ENCODE measurements at regions not wholly inside any gene's neighbourhood (a gene's known extent, or its start where the extent isn't known, plus 50 kb on each side); places are given as distances from the start of the nearest gene placed in this dataset.

GRCh38 chr9:71504636-71505035 is 263.7 kb downstream of the CEMIP2 start:
- TF ChIP-seq USF2 (IDR thresholded peaks at IDR 0.05): no peak
- TF ChIP-seq HEYL (CRISPR knock-in tag; IDR thresholded peaks at IDR 0.05): no peak
- TF ChIP-seq ZSCAN20 (CRISPR knock-in tag; IDR thresholded peaks at IDR 0.05): no peak
- no peak for TF ChIP-seq ELK1 (IDR thresholded peaks at IDR 0.05; ENCODE audit: low read depth, low read length)
- no peak for TF ChIP-seq ZC3H11A (IDR thresholded peaks at IDR 0.05)
- TF ChIP-seq RCOR1 (IDR thresholded peaks at IDR 0.05; ENCODE audit: low read depth, low read length): no peak
- no peak for TF ChIP-seq HES2 (IDR thresholded peaks at IDR 0.05)
- no peak for TF ChIP-seq POLR2A (IDR thresholded peaks at IDR 0.05; ENCODE audit: low read length)
- no peaks in the 10 kb centered on the region for H3K9me3 ChIP-seq
- FAIRE-seq: no peak
- 55% methylated on average over 3 of the region's 3 CpGs for WGBS (ENCODE audit: missing lambda C conversion rate)
- POLR2A ChIA-PET: no interaction called here
- peaks cover 30% of the 10 kb centered on the region; the same call in 2 of the 3 replicates for H3K4me1 ChIP-seq
- H3K27ac ChIP-seq: no peak overlapping the region
- no peak overlapping the region for H3K4me3 ChIP-seq
- 0 out of 6 replicates have a peak, but pooled peaks of 1 of the 2 experiments have one; percentile 30 for ATAC-seq
- no peak for DNase-seq (ENCODE audit: low read depth in 1 of 2, low spot score in 1 of 2)
- no peak overlapping the region for H3K4me2 ChIP-seq
- CTCF ChIA-PET: interaction anchor here (1.3 kb wide), 1 partner anchor 302 kb away, joined by 3 read pairs; no protein-coding TSS in a partner anchor

- WGBS (ENCODE audit: missing lambda C conversion rate): 8% methylated on average over 1 of the region's 1 CpG
- ChIA-PET CTCF (interaction anchor here (0.7 to 3.4 kb wide), 2 partner anchors 8 to 320 kb away, joined by 3 to 11 read pairs; no protein-coding TSS in a partner anchor), POLR2A (no interaction called here)
- no peak for TF ChIP-seq MAZ (IDR thresholded peaks at IDR 0.05; ENCODE audit: borderline replicate concordance, low read depth, low read length)
- TF ChIP-seq KDM1A (IDR thresholded peaks at IDR 0.05; ENCODE audit: low read depth): no peak
- no peak for TF ChIP-seq HEYL (CRISPR knock-in tag; IDR thresholded peaks at IDR 0.05)
- no peak for TF ChIP-seq ZSCAN20 (CRISPR knock-in tag; IDR thresholded peaks at IDR 0.05)
- no peak for TF ChIP-seq USF2 (IDR thresholded peaks at IDR 0.05)
- no peak for TF ChIP-seq TP53 (CRISPR knock-in tag; IDR thresholded peaks at IDR 0.05)
- TF ChIP-seq CHD2 (IDR thresholded peaks at IDR 0.05; ENCODE audit: low read length, partially characterized antibody): no peak
- no peak for TF ChIP-seq RNF2 (IDR thresholded peaks at IDR 0.05; ENCODE audit: borderline replicate concordance, low read depth)
- TF ChIP-seq FOXS1 (CRISPR knock-in tag; IDR thresholded peaks at IDR 0.05): no peak
- TF ChIP-seq CBX2 (IDR thresholded peaks at IDR 0.05; ENCODE audit: borderline replicate concordance, low read depth): no peak
- no peak for TF ChIP-seq HMGXB4 (CRISPR knock-in tag; IDR thresholded peaks at IDR 0.05; ENCODE audit: borderline replicate concordance)
- TF ChIP-seq TFCP2L1 (CRISPR knock-in tag; IDR thresholded peaks at IDR 0.05): no peak
- H3K4me2 ChIP-seq: no peak overlapping the region
- H3K4me3 ChIP-seq: no peak overlapping the region
- no peaks in the 10 kb centered on the region; the same call in 1 of the 3 replicates for H3K9me3 ChIP-seq
- H3K27ac ChIP-seq: no peak overlapping the region
- no peak for FAIRE-seq
- no peaks in the 10 kb centered on the region for H3K4me1 ChIP-seq
- ATAC-seq: no peak
- no peak for DNase-seq (ENCODE audit: low read depth in 1 of 2, low spot score in 1 of 2)
These were observed 269.6 kb downstream of the CEMIP2 start for GRCh38 chr9:71498691-71499090.

GRCh38 chr9:71490810-71491209 is 277.5 kb downstream of the CEMIP2 start:
- Histone ChIP-seq H3K4me2 (no peak overlapping the region), H3K9me3 (no peaks in the 10 kb centered on the region), H3K27ac (no peak overlapping the region), H3K4me3 (no peak overlapping the region), H3K4me1 (peaks cover 7% of the 10 kb centered on the region; the same call in 2 of the 3 replicates)
- 11% methylated on average over 2 of the region's 2 CpGs for WGBS (ENCODE audit: missing lambda C conversion rate)
- FAIRE-seq (no peak), ATAC-seq (peak; percentile 70 to 78), DNase-seq (ENCODE audit: low read depth in 1 of 2, low spot score in 1 of 2) (peak; percentile 6 to 8)
- ChIA-PET POLR2A (no interaction called here), CTCF (interaction anchor here (0.9 to 1.8 kb wide), 16 partner anchors 9 to 362 kb away, joined by 3 to 11 read pairs (median 4); no protein-coding TSS in a partner anchor)
- TF ChIP-seq CTCF (IDR thresholded peaks at IDR 0.05) (peak; percentile 43), FOSL2 (IDR thresholded peaks at IDR 0.05) (no peak), FOSL2 (CRISPR knock-in tag; IDR thresholded peaks at IDR 0.05) (no peak), USF2 (IDR thresholded peaks at IDR 0.05) (no peak), KDM5A (IDR thresholded peaks at IDR 0.05) (no peak), POLR2A (IDR thresholded peaks at IDR 0.05; ENCODE audit: low read length) (no peak), POLR2AphosphoS2 (conservative IDR thresholded peaks at IDR 0.05; ENCODE audit: low read length) (no peak), ESRRA (IDR thresholded peaks at IDR 0.05; ENCODE audit: borderline replicate concordance, low read length) (no peak)

All from A549 (cell line).